ENCODE measurements at regions not wholly inside any gene's neighbourhood (a gene's known extent, or its start where the extent isn't known, plus 50 kb on each side); places are given as distances from the start of the nearest gene placed in this dataset.

DNA sequence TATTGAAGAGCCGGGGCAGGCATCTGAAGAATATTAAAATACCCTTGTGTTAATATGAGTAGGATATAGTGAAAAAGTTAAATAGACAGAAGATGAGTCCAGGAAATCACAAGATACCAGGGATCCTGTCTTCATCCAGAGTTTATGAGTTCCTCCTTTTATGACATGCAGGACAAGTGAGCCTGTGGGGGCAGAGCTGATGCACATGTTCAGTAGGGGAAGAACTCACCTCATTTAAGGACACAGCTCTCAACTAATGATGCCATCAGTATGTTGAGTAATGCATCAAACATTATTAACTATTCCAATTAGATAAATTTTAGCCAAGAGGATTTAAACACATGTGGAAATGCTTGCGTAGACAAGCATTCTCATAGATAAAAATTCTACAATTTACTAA lies 435.8 kb upstream of the AKR1E2 start:
- TF ChIP-seq EZH2 (IDR thresholded peaks at IDR 0.05; ENCODE audit: insufficient read depth, poor library complexity, severe bottlenecking), result no peak
- TF ChIP-seq EZH2phosphoT487 (IDR thresholded peaks at IDR 0.05; ENCODE audit: insufficient read depth, low read depth), result no peak
